HG02798 (cell line): ENCODE measurements at regions not wholly inside any gene's neighbourhood (a gene's known extent, or its start where the extent isn't known, plus 50 kb on each side); places are given as distances from the start of the nearest gene placed in this dataset.
"Not testable (repeated sequence)": the region's sequence is repeated elsewhere in the genome, so short reads cannot be mapped to it uniquely, and the experiment has no call there.

Experiments
- ATAC-seq: cut with Tn5 transposase; IDR thresholded peaks from one replicate; pipeline ENCODE4 v1.9.1; 2021; ENCODE audit warnings: mild to moderate bottlenecking; ENCODE audit not compliant: unreplicated experiment, poor library complexity

GRCh38 chr5:44252545-44252944 lies 136.7 kb downstream of the FGF10 start:
- no peak for ATAC-seq

DNA sequence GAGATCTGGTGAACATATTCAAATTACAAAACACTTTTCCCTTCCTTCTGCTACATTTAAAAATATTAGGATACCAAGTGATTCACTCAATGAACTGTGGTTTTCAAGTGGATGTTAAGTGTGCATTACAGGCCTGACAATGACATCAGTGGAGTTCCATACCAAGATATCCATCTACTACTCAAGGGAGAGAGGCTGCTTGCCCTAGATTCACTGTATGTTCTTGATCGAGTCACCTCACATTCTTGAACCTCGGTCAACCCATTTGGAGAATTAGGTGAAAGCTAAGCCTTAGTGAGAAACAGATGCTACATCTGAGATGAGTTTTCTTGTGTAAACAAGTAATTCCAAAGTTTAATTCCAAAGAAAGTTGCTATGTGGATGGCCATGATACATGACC lies 142.2 kb downstream of the FGF10 start:
- no peak for ATAC-seq

DNA sequence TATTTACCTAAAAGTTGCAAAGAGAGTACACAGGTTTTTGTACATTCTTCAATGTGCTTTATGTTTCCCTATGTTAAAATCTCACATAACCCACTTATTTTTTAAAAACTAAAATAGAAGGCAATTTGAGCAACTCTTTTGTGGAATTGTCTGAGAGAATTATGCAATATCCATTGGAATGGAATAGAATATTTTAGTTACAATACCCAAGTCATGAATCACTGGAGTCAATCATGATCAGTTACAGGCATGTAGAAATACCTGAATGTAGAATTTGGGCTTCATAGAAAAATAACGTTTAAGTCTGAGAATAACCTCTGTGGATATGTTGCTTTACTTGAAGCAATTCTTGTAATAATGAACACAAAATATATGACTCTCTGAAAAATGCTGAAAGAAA lies 143.3 kb downstream of the FGF10 start:
- ATAC-seq = no peak

- no peak for ATAC-seq
Measured at GRCh38 chr5:44242791-44243190, 146.4 kb downstream of the FGF10 start.

GRCh38 chr5:44236040-44236439 lies 153.2 kb downstream of the FGF10 start:
- ATAC-seq = no peak

DNA sequence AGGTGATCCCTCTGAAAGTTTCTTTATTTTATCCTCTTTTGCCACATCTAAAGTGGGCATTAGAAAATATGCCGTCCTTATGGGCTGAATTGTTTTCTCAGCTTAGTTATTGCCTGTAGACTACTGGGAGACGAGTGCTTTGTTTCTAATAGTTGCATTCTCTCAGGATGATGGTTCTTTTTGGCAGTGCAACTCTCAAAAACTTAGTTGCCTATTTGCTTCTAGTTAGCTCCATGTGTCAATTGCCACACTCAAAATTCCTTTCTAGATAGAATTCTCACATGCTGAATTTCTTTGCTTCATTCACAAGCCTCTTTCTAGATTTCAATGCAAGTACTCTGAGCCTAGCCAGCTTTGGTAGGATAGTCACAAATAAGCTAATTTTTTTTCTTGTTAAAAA lies 155.5 kb downstream of the FGF10 start:
- no peak for ATAC-seq

DNA sequence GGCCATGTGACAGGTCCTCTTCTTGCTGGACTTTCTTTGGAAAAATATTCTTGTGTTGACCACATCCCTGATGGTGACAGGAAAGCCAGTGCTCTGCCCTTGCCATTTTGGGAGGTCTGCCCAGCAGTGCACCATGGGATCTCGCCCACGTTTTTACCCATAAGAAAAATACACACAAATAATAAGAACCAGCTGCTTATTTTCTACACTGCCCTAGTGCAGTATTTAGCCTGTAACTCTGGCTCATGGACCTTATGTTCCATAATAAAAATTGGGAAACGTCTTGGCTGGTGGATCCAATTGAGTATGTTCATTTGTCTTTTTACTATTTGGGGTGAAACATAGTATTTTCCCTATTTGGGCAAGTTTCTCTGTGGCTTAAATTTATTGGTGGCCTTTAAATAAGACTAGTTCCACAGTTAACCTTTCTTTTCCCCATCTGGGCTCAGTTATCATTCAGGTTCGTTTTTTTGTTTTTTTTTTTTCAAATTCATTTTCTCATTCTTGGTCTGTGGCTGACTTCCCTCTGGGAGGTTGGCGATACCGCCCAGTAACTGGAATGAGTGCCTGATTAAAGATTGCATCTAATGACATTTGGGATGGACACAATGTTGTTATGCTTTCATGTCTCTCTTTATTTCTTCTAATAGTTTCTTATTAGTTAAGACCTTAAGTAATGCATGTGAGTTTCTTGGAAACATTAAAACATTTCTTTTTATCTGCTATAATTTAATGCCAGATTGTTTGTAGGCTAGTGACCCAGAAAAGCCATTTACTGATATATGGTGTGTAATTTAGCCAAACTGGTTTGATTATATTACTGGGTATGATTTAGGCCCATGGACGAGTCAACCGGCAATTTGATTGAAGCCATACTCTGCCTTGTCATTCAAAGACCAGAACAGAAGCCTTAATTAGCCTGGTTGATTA lies 163.7 kb downstream of the FGF10 start:
- no peak for ATAC-seq

DNA sequence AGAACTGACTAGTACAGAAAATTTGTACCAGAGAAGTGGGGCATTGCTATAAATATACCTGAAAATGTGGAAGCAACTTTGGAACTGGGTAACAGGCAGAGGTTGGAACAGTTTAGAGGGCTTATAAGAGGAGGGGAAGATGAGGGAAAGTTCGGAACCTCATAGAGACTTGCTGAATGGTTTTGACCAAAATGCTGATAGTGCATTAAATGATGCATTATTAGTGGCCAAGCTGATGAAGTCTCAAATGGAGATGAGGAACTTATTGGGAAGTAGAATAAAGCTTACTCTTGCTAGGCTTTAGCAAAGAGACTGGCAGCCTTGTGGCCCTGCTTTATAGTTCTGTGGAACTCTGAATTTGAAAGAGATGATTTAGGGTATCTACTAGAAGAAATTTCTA lies 189.8 kb downstream of the FGF10 start:
- no peak for ATAC-seq

- ATAC-seq = no peak
Measured at GRCh38 chr5:44189255-44189654, 200.0 kb downstream of the FGF10 start.

DNA sequence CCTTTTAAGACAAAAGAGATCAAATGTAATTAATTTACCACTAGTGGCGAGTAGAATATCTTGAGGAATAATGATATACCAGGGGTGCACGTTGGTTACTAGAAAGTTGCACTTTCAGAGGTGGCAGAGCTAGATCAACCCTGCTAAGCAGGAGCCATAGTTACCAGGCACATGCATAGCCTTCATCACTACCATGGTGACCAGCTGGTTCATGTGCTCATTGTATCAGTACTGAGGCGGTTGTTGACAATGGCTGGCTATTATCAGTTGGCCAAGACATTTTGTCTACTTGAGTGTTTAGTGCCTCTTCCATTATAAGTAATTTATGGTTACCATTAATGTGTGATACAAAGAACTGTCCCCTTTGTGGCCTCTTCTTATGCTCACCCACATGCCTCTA lies 201.2 kb downstream of the FGF10 start:
- no peak for ATAC-seq

DNA sequence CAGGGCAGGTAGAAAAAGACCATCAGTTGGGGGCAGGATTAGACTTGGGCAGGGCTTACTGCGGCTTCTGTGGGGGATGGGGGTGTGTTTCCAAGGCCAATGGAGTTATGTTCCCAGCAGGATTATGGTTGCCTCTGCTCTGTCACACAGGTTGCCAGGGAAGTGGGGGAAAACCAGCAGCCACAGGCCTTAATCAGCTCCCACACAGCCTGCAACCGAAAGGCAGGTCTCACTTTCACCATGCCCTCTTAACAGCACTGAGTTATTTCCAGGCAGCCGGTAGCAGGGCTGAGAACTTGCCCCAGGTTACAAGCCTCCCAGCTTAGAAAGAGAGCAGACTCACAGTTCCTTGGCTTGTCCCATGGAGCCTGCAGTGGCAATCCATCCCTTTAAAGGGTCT lies 205.5 kb downstream of the FGF10 start:
- ATAC-seq = no peak

DNA sequence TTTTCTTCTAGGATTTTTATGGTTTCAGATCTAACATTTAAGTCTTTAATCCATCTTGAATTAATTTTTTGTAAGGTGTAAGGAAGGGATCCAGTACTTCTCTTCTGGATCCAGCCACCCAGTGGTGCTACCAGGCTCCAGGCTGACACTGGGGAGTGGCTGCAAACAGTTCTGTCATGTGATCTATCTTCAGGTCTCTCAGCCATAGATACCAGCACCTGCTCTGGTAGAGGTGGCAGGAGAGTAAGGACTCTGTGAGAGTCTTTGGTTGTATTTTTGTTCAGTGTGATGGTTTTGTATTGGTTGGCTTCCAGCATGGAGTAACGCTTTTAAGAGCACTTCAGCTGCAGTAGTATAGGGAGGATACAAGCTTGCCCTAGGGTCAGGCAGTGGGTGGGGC lies 205.9 kb downstream of the FGF10 start:
- no peak for ATAC-seq

GRCh38 chr5:44178414-44178813 lies 210.8 kb downstream of the FGF10 start:
- no peak for ATAC-seq

GRCh38 chr5:44167540-44167939 lies 221.7 kb downstream of the FGF10 start:
- no peak for ATAC-seq

GRCh38 chr5:44160369-44160768 lies 228.9 kb downstream of the FGF10 start:
- ATAC-seq = no peak

- ATAC-seq = no peak
Measured at GRCh38 chr5:44150075-44150723, 239.0 kb downstream of the FGF10 start.

GRCh38 chr5:44117947-44118346 lies 271.3 kb downstream of the FGF10 start:
- not testable (repeated sequence) for ATAC-seq

DNA sequence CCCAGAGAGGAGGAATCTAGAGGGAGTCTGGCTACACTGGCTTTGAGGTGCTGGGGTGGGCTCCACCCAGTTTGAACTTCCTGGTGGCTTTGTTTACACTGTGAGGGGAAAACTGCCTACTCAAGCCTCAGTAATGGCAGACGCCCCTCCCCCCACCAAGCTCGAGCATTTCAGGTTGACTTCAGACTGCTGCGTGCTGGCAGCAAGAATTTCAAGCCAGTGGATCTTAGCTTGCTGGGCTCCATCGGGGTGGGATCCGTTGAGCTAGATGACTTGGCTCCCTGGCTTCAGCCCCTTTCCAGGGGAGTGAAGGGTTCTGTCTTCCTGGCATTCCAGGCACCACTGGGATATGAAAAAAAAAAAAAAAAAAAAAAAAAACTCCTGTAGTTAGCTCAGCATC lies 281.0 kb downstream of the FGF10 start:
- ATAC-seq = not testable (repeated sequence)

- ATAC-seq = no peak
Measured at GRCh38 chr5:44099643-44100042, 289.6 kb downstream of the FGF10 start.

GRCh38 chr5:44089424-44090144 lies 299.6 kb downstream of the FGF10 start:
- no peak for ATAC-seq

DNA sequence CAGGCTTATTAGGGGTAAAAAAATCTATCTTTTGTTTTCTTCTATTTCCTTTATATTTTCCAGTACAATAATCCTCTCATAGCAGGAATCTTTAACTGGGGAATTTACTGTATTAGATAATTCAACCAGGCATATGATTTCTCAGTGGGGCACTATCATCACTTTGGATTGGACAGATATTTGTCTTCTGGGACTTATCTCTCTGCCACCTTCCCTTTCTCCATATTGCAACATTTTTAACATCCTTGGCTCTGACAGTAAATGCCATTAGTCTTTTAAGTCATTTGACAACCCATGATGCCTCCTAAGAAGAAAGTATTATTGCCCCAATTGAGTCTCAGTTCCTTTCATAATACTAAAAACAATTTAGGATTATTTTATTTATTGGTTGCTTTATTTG lies 304.1 kb downstream of the FGF10 start:
- ATAC-seq = no peak
